SK-N-SH treated with all-trans-retinoic acid at 6 μM for 48 hours (cell line): ENCODE measurements at regions not wholly inside any gene's neighbourhood (a gene's known extent, or its start where the extent isn't known, plus 50 kb on each side); places are given as distances from the start of the nearest gene placed in this dataset.

Source experiments
- ARNTL ChIP-seq: fragments of 450-650 bp; formaldehyde crosslinking; IDR thresholded peaks from 2 replicates; pipeline ENCODE4 v1.5.0; 2020; ENCODE audit warnings: low read depth, mild to moderate bottlenecking, moderate library complexity, borderline replicate concordance
- ESRRG ChIP-seq: fragments of 250-450 bp; sonication (Bioruptor Pico); IDR thresholded peaks from 2 replicates; pipeline ENCODE4 v1.6.1; 2021; ENCODE audit warnings: mild to moderate bottlenecking
- PPARA ChIP-seq: fragments of 250-450 bp; sonication (Bioruptor Pico); IDR thresholded peaks from 2 replicates; pipeline ENCODE4 v1.5.0; 2020; ENCODE audit warnings: mild to moderate bottlenecking, borderline replicate concordance
- RARB ChIP-seq: fragments of 250-450 bp; sonication (Bioruptor Pico); IDR thresholded peaks from 2 replicates; pipeline ENCODE4 v1.8.0; 2021; ENCODE audit warnings: mild to moderate bottlenecking, moderate library complexity
- SNAI2 ChIP-seq: fragments of 250-450 bp; sonication (Bioruptor Pico); IDR thresholded peaks from 2 replicates; pipeline ENCODE4 v1.5.0; 2020; ENCODE audit warnings: mild to moderate bottlenecking, moderate library complexity
- TCF4 ChIP-seq: fragments of 250-450 bp; sonication (Bioruptor Pico); IDR thresholded peaks from 2 replicates; pipeline ENCODE4 v1.8.0; 2021; ENCODE audit warnings: mild to moderate bottlenecking, moderate library complexity, borderline replicate concordance
- ZFP3 ChIP-seq: fragments of 250-450 bp; sonication (Bioruptor Pico); IDR thresholded peaks from 2 replicates; pipeline ENCODE4 v1.5.0; 2020; ENCODE audit warnings: mild to moderate bottlenecking, moderate library complexity
- TF ChIP-seq, protein P1 (sequence below): fragments of 250-450 bp; sonication (Bioruptor Pico); IDR thresholded peaks from 2 replicates; pipeline ENCODE4 v1.5.1; 2021; ENCODE audit warnings: mild to moderate bottlenecking, moderate library complexity
- TF ChIP-seq, protein P2 (sequence below): fragments of 250-450 bp; sonication (Bioruptor Pico); IDR thresholded peaks from 2 replicates; pipeline ENCODE4 v1.8.0; 2020; ENCODE audit warnings: mild to moderate bottlenecking, moderate library complexity, borderline replicate concordance
- TF ChIP-seq, protein P3 (sequence below): fragments of 250-450 bp; sonication (Bioruptor Pico); IDR thresholded peaks from 2 replicates; pipeline ENCODE4 v1.5.1; 2020; ENCODE audit warnings: low read depth, mild to moderate bottlenecking, moderate library complexity
- TF ChIP-seq, protein P4 (sequence below): fragments of 250-450 bp; sonication (Bioruptor Pico); IDR thresholded peaks from 2 replicates; pipeline ENCODE4 v1.8.0; 2021; ENCODE audit warnings: low read depth, mild to moderate bottlenecking, moderate library complexity, borderline replicate concordance

DNA sequence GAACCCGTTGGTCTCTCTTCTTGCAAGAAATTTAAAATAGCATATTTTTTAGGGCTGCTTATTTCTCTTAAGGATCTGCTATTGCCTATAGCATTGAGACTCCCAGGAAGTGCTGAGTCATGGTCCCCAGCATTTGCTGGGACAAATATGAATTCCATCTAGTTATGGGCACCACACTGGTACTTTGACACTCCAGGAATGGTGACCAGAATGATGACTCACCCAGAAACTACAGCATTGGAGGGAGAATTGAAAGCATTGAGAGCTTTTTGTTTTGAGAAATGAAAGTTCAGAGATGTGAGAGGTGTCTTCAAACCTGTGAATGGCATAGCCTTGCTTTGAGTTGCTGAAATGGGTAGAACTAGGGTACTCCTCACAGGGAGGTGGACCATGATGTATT is 699.7 kb downstream of the DHX35 start:
- TF ChIP-seq, protein P1, sequence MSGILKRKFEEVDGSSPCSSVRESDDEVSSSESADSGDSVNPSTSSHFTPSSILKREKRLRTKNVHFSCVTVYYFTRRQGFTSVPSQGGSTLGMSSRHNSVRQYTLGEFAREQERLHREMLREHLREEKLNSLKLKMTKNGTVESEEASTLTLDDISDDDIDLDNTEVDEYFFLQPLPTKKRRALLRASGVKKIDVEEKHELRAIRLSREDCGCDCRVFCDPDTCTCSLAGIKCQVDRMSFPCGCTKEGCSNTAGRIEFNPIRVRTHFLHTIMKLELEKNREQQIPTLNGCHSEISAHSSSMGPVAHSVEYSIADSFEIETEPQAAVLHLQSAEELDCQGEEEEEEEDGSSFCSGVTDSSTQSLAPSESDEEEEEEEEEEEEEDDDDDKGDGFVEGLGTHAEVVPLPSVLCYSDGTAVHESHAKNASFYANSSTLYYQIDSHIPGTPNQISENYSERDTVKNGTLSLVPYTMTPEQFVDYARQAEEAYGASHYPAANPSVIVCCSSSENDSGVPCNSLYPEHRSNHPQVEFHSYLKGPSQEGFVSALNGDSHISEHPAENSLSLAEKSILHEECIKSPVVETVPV (CRISPR knock-in tag), result no peak
- TF ChIP-seq PPARA (CRISPR knock-in tag), result no peak
- TF ChIP-seq ZFP3 (CRISPR knock-in tag), result no peak
- TF ChIP-seq, protein P2, sequence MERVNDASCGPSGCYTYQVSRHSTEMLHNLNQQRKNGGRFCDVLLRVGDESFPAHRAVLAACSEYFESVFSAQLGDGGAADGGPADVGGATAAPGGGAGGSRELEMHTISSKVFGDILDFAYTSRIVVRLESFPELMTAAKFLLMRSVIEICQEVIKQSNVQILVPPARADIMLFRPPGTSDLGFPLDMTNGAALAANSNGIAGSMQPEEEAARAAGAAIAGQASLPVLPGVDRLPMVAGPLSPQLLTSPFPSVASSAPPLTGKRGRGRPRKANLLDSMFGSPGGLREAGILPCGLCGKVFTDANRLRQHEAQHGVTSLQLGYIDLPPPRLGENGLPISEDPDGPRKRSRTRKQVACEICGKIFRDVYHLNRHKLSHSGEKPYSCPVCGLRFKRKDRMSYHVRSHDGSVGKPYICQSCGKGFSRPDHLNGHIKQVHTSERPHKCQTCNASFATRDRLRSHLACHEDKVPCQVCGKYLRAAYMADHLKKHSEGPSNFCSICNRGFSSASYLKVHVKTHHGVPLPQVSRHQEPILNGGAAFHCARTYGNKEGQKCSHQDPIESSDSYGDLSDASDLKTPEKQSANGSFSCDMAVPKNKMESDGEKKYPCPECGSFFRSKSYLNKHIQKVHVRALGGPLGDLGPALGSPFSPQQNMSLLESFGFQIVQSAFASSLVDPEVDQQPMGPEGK (CRISPR knock-in tag), result no peak
- no peak for TF ChIP-seq ARNTL (CRISPR knock-in tag)
- TF ChIP-seq, protein P3, sequence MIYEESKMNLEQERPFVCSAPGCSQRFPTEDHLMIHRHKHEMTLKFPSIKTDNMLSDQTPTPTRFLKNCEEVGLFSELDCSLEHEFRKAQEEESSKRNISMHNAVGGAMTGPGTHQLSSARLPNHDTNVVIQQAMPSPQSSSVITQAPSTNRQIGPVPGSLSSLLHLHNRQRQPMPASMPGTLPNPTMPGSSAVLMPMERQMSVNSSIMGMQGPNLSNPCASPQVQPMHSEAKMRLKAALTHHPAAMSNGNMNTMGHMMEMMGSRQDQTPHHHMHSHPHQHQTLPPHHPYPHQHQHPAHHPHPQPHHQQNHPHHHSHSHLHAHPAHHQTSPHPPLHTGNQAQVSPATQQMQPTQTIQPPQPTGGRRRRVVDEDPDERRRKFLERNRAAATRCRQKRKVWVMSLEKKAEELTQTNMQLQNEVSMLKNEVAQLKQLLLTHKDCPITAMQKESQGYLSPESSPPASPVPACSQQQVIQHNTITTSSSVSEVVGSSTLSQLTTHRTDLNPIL (CRISPR knock-in tag), result no peak
- no peak for TF ChIP-seq RARB
- TF ChIP-seq ESRRG (CRISPR knock-in tag), result no peak
- TF ChIP-seq TCF4 (CRISPR knock-in tag), result no peak
- TF ChIP-seq, protein P4, sequence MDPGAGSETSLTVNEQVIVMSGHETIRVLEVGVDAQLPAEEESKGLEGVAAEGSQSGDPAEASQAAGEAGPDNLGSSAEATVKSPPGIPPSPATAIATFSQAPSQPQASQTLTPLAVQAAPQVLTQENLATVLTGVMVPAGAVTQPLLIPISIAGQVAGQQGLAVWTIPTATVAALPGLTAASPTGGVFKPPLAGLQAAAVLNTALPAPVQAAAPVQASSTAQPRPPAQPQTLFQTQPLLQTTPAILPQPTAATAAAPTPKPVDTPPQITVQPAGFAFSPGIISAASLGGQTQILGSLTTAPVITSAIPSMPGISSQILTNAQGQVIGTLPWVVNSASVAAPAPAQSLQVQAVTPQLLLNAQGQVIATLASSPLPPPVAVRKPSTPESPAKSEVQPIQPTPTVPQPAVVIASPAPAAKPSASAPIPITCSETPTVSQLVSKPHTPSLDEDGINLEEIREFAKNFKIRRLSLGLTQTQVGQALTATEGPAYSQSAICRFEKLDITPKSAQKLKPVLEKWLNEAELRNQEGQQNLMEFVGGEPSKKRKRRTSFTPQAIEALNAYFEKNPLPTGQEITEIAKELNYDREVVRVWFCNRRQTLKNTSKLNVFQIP (CRISPR knock-in tag), result no peak
- TF ChIP-seq SNAI2 (CRISPR knock-in tag), result no peak
